ENCODE measurements at regions not wholly inside any gene's neighbourhood (a gene's known extent, or its start where the extent isn't known, plus 50 kb on each side); places are given as distances from the start of the nearest gene placed in this dataset.
A peak's percentile ranks its signal among the peaks of the same experiment; 100 is the strongest.
"Not testable (repeated sequence)": the region's sequence is repeated elsewhere in the genome, so short reads cannot be mapped to it uniquely, and the experiment has no call there.

GRCh38 chr7:113784316-113784715, 134.5 kb downstream of the PPP1R3A start:
- peak; percentile 37 for DNase-seq (ENCODE audit: low read depth)

- DNase-seq (ENCODE audit: low read depth) = no peak
These were observed 135.4 kb downstream of the PPP1R3A start for GRCh38 chr7:113783403-113783802.

- DNase-seq (ENCODE audit: low read depth) = no peak
These were observed 143.0 kb downstream of the PPP1R3A start for GRCh38 chr7:113775804-113776203.

GRCh38 chr7:113775401-113775800, 143.4 kb downstream of the PPP1R3A start:
- DNase-seq (ENCODE audit: low read depth) = no peak

- DNase-seq (ENCODE audit: low read depth) = peak; percentile 53
These were observed 144.5 kb downstream of the PPP1R3A start for GRCh38 chr7:113774182-113774807.

- DNase-seq (ENCODE audit: low read depth) = no peak
These were observed 148.6 kb downstream of the PPP1R3A start for GRCh38 chr7:113770146-113770738.

GRCh38 chr7:113768387-113768786, 150.4 kb downstream of the PPP1R3A start:
- peak; percentile 17 for DNase-seq (ENCODE audit: low read depth)

- peak; percentile 35 for DNase-seq (ENCODE audit: low read depth)
These were observed 154.3 kb downstream of the PPP1R3A start for GRCh38 chr7:113764401-113765035.

GRCh38 chr7:113763226-113763625, 155.6 kb downstream of the PPP1R3A start:
- DNase-seq (ENCODE audit: low read depth) = no peak

- no peak for DNase-seq (ENCODE audit: low read depth)
These were observed 162.6 kb downstream of the PPP1R3A start for GRCh38 chr7:113756250-113756649.

- DNase-seq (ENCODE audit: low read depth) = no peak
These were observed 166.1 kb downstream of the PPP1R3A start for GRCh38 chr7:113752689-113753088.

- DNase-seq (ENCODE audit: low read depth) = no peak
These were observed 166.5 kb downstream of the PPP1R3A start for GRCh38 chr7:113752289-113752688.

GRCh38 chr7:113751547-113751946, 167.3 kb downstream of the PPP1R3A start:
- no peak for DNase-seq (ENCODE audit: low read depth)

- DNase-seq (ENCODE audit: low read depth) = not testable (repeated sequence)
These were observed 170.4 kb downstream of the PPP1R3A start for GRCh38 chr7:113748385-113748784.

GRCh38 chr7:113742946-113743431, 175.8 kb downstream of the PPP1R3A start:
- not testable (repeated sequence) for DNase-seq (ENCODE audit: low read depth)

GRCh38 chr7:113742377-113742776, 176.4 kb downstream of the PPP1R3A start:
- no peak for DNase-seq (ENCODE audit: low read depth)

GRCh38 chr7:113731571-113731970, 187.2 kb downstream of the PPP1R3A start:
- no peak for DNase-seq (ENCODE audit: low read depth)

GRCh38 chr7:113730309-113730955, 188.4 kb downstream of the PPP1R3A start:
- DNase-seq (ENCODE audit: low read depth) = peak; percentile 88

GRCh38 chr7:113727486-113727885, 191.3 kb downstream of the PPP1R3A start:
- DNase-seq (ENCODE audit: low read depth) = no peak

- no peak for DNase-seq (ENCODE audit: low read depth)
These were observed 196.8 kb downstream of the PPP1R3A start for GRCh38 chr7:113722006-113722405.

GRCh38 chr7:113717739-113718138, 201.1 kb downstream of the PPP1R3A start:
- DNase-seq (ENCODE audit: low read depth) = no peak
